ENCODE measurements at regions not wholly inside any gene's neighbourhood (a gene's known extent, or its start where the extent isn't known, plus 50 kb on each side); places are given as distances from the start of the nearest gene placed in this dataset.
"Not testable (repeated sequence)": the region's sequence is repeated elsewhere in the genome, so short reads cannot be mapped to it uniquely, and the experiment has no call there.

DNA sequence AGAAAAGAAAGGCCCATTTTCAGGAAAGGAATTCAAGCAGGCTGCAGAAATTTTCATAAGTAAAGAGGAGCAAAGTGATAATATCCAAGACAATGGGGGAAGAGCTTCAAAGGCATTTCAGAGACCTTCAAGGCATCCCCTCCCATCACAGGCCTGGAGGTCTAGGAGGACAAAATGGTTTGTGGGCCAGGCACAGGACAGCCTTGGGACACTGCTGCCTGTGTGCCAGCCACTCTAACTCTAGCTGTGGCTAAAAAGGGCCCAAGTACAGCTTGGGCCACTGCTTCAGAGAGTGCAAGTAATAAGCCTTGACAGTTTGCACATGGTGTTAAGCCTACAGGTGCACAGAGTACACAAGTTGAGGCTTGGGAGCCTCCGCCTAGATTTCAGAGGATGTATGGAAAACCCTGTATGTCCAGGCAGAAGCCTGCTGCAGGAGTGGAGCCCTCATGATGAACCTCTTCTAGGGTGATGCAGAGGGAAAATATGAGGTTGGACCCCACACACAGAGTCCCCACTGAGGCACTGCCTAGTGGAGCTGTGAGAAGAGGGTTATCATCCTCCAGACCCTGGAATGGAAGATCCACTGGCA is 51.8 kb upstream of the ZSWIM5 start:
- no peak for TF ChIP-seq GATA1 (IDR thresholded peaks at IDR 0.05; ENCODE audit: low read depth, low read length)
- TF ChIP-seq POLR2A (IDR thresholded peaks at IDR 0.05; ENCODE audit: low read length) = no peak
- DNase-seq = peak in 1 of 2 experiments; percentile 8

GRCh38 chr1:45259053-45259452 is 52.6 kb upstream of the ZSWIM5 start:
- TF ChIP-seq GATA1 (IDR thresholded peaks at IDR 0.05; ENCODE audit: low read depth, low read length) (no peak), POLR2A (IDR thresholded peaks at IDR 0.05; ENCODE audit: low read length) (no peak)
- DNase-seq = no peak

GRCh38 chr1:45260244-45260643 is 53.8 kb upstream of the ZSWIM5 start:
- DNase-seq = no peak
- TF ChIP-seq POLR2A (IDR thresholded peaks at IDR 0.05; ENCODE audit: low read length) (no peak), GATA1 (IDR thresholded peaks at IDR 0.05; ENCODE audit: low read depth, low read length) (no peak)

DNA sequence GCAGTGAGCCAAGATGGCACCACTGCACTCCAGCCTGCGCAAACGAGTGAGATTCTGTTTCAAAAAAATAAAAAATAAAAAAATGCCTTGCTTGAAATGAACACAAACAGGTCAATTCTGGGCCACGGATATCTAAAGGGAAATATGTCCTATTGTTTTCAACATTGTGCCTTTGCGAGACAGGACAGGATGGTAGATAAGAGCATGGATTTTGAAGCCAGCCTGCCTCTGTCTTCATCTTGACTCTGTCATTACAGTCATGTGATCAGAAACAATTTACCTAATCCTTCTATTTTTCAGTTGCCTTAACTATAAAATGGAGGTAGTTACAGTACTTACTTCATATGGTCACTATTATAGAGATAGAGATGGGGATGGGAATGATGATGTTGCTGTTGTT is 56.7 kb upstream of the ZSWIM5 start:
- DNase-seq = no peak
- no peak for TF ChIP-seq POLR2A (IDR thresholded peaks at IDR 0.05; ENCODE audit: low read length)
- TF ChIP-seq GATA1 (IDR thresholded peaks at IDR 0.05; ENCODE audit: low read depth, low read length) = no peak

- no peak for DNase-seq
- no peak for TF ChIP-seq GATA1 (IDR thresholded peaks at IDR 0.05; ENCODE audit: low read depth, low read length)
- no peak for TF ChIP-seq POLR2A (IDR thresholded peaks at IDR 0.05; ENCODE audit: low read length)
Measured at GRCh38 chr1:45265244-45265643, 58.8 kb upstream of the ZSWIM5 start.

GRCh38 chr1:45266151-45266801 is 59.9 kb upstream of the ZSWIM5 start:
- TF ChIP-seq POLR2A (IDR thresholded peaks at IDR 0.05; ENCODE audit: low read length) = no peak
- no peak for TF ChIP-seq GATA1 (IDR thresholded peaks at IDR 0.05; ENCODE audit: low read depth, low read length)

GRCh38 chr1:45268310-45268709 is 58.4 kb upstream of the HPDL start:
- DNase-seq = not testable (repeated sequence)

More at GRCh38 chr1:45266151-45266801, 59.9 kb upstream of the ZSWIM5 start:
- peak; percentile 9 to 18 for DNase-seq

DNA sequence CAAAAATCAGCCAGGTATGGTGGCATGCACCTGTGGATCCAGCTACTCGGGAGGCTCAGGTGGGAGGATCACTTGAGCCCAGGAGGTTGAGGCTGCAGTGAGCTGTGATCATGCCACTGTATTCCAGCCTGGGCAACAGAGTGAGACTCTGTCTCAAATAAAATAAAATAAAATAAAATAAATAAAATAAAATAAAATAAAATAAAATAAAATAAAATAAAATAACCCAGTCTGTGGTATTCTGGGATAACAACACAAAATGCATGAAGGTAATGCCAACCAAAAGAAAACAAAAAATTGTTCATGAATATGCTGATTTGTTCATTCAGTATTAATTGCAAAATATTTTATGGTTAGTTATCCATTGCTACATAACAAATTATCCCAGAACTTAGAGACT is 54.4 kb upstream of the HPDL start:
- DNase-seq = not testable (repeated sequence)

DNA sequence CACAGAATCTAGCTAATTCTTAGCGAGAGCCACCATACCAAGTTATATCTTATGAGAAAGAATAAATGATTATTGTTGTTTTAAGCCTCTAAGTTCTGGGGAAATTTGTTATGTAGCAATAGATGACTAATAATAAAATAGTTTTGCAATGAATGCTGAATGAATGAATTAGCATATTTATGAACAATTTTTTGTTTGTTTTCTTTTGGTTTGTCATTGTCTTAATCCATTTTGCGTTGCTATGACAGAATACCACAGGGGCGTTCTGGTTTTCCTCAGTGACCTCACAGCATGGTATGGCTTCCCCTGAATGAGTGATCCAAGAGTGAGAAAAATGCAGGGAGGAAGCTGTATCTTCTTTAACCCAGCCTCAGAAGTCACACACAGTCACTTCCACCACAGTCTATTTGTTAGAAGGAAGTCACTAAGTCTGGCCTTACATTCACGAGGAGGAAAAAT is 53.8 kb upstream of the HPDL start:
- no peak for TF ChIP-seq POLR2A (IDR thresholded peaks at IDR 0.05; ENCODE audit: low read length)
- no peak for TF ChIP-seq GATA1 (IDR thresholded peaks at IDR 0.05; ENCODE audit: low read depth, low read length)
- no peak for DNase-seq

DNA sequence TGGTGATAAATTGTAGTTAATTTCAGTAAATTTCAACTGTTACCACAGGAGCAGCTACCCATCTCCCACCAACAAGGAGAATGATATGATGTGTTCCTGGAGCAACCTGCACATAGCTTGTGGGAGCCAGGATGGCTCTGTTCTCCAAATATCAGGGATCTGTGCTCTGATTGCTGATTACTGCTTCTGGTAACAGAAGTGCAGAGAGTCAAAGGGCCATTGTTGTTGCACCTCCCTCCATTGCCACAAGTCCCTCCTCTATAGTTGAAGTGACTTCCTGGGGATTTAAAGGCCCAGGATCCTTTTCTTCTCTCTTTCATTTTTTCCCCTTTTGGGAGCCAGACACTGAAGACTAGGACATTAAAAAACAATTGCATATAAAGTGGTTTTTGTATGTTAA is 51.6 kb upstream of the HPDL start:
- no peak for DNase-seq
- TF ChIP-seq GATA1 (IDR thresholded peaks at IDR 0.05; ENCODE audit: low read depth, low read length) (no peak), POLR2A (IDR thresholded peaks at IDR 0.05; ENCODE audit: low read length) (no peak)
